AG20443 (cell line): ENCODE measurements at regions not wholly inside any gene's neighbourhood (a gene's known extent, or its start where the extent isn't known, plus 50 kb on each side); places are given as distances from the start of the nearest gene placed in this dataset.
"Not testable (repeated sequence)": the region's sequence is repeated elsewhere in the genome, so short reads cannot be mapped to it uniquely, and the experiment has no call there.

Experiments used
- DNase-seq: peaks from one replicate; pipeline ENCODE4 v3.0.0; 2012; ENCODE audit warnings: low spot score, mixed read lengths

DNA sequence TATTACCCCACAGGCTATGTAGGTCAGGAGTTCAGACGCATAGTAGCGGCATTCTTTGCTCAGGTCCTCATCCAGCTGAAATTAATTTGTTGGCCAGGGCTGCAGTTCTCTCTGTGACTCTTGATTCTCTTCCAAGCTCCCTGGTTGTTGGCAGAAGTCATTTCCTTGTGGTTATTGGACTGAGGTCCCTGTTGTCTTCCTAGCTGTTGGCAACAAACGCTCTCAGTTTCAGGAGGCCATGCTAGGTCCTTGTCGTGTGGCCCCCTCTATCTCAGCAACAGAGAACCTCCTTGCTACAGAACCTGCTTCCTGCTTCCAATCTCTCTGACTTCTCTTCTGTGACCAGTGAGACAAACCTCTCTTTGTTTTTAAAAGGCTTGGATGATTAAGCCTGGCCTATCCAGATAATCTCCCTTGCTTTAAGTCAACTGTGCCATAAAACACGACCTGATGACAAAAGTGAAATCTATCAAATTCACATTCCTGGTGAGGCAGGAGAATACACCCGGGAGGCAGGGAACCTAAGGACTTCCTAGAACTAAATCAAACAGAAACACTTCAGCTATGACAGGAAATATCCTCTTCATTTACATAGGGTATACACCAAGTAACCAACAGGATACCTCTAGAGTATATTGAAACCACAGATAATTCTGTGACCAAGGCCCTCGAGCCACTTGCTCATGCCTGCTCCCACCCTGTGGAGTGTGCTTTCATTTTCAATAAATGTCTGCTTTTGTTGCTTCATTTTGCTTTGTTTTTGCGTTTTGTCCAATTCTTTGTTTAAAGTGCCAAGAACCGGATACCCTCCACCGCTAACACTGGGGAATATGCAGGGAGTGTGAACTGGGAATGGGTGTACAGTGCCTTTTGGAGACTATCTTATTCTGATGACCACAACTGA is 196.0 kb downstream of the BTBD3 start:
- peak; percentile 69 for DNase-seq

DNA sequence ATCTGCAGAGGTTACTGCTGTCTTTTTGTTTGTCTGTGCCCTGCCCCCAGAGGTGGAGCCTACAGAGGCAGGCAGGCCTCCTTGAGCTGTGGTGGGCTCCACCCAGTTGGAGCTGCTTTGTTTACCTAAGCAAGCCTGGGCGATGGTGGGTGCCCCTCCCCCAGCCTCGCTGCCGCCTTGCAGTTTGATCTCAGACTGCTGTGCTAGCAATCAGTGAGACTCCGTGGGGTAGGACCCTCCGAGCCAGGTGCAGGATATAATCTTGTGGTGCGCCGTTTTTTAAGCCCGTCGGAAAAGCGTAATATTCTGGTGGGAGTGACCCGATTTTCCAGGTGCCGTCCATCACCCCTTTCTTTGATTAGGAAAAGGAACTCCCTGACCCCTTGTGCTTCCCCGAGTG is 211.4 kb downstream of the BTBD3 start:
- DNase-seq: not testable (repeated sequence)

DNA sequence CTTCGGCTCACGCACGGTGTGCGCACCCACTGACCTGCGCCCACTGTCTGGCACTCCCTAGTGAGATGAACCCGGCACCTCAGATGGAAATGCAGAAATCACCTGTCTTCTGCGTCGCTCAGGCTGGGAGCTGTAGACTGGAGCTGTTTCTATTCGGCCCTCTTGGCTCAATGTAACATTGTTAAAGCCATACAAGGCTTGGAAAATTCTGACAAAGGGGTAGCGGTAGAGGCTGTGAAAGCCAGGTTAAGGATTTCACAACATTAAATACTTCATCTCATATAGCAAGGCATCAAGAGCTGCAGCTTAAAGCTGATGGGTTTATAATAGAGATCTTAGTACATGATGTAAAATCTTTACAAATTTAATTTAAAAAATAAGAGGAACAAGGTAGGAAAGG is 211.8 kb downstream of the BTBD3 start:
- not testable (repeated sequence) for DNase-seq

DNA sequence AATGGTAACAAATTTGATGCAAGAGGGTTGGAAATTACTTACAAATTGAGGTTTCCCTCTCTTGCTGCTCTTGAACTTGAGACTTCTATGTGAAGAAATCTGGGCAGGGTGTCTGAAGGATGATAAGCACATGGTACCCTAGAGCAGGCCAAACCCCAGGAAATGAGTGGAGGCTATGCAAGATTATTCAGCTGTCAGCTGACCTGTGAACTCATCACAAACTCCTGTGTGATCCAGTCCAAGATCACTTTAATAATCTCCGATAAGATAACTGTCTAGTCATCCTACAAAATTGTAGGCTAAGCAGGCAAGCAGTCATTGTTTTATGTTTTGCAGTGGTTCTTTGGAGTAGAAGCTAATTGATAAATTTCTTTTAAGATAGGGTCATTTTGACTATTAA is 213.1 kb downstream of the BTBD3 start:
- no peak for DNase-seq

DNA sequence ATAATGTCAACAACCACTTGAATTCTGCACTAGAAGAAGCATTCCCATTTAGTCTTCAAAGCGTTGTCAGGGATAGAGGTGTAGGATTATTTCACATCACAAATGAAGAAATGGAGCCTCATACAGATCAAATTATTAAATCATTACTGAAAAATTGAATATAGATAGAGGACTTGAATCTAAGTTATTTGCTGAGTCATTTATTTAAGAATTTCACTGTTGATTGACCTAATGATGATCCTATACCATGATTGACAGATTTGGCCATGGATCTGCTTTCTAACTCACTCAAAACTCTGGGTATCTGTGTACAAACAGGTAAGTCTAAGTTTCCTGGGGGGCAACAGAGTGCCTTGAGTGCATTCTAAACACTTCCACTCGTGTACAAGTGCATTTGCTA is 215.9 kb downstream of the BTBD3 start:
- no peak for DNase-seq

DNA sequence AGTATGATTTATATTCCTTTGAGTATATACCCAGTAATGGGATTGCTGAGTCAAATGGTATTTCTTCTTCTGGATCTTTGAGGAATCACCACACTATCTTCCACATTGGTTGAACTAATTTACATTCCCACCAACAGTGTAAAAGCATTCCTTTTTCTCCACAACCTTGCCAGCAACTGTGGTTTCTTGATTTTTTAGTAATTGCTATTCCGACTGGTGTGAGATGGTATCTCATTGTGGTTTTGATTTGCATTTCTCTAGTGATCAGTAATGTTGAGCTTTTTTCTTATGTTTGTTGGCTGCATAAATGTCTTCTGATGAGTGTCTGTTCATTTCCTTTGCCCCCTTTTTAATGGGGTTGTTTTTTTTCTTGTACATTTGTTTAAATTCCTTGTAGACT is 228.3 kb downstream of the BTBD3 start:
- not testable (repeated sequence) for DNase-seq

DNA sequence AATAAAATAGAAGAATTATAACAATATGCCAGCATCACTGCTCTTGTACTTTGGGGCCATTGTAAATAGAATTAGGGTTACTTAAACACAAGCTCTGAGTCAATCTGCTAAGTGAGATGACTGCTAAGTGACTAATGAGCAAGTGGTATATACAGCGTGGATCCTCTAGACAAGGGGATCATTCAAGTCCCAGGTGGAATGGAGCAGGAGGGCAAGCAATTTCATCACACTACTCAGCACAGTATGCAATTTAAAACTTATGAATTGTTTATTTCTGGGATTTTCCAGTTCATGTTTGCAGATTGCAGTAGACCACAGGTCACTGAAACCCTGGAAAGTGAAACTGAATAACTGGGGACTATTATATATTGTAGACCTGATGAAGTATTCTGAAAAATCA is 235.3 kb downstream of the BTBD3 start:
- DNase-seq: no peak

DNA sequence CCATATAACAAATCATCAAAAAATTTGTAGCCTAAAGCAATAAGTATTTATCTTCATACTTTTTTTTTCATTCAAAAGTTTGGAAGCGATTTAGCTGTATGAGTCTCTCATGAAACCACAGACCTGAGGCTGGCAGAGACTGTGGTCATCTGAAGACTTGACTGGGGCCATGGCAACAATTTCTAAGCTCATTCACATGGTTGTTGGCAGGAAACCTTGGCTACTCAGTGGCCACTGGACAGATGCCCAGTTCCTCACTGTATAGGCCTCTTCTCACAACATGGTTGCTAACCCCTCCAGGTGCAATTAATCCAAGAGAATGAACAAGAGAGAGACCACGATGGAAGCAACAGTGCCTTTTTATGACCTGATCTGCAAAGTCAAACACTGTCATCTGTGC is 235.9 kb downstream of the BTBD3 start:
- DNase-seq: no peak

DNA sequence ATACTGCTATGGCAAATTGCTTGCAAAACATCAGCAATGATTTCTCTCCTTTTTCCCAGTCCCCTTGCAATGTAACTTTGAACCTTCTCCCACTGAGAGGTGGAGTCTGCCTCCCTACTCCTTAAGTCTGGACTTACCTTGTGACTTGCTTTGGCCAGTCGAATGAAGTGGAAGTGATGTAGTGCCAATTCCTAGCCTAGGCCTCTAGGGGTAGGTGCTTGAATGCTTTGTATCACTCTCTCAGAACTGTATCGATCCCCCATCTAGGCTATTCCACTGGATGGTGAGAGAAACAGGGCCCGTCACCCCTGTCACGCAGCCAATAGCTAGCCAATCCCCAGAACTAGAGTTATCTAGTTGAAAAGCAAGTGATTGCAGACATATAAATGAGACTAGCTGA is 238.6 kb downstream of the BTBD3 start:
- no peak for DNase-seq

DNA sequence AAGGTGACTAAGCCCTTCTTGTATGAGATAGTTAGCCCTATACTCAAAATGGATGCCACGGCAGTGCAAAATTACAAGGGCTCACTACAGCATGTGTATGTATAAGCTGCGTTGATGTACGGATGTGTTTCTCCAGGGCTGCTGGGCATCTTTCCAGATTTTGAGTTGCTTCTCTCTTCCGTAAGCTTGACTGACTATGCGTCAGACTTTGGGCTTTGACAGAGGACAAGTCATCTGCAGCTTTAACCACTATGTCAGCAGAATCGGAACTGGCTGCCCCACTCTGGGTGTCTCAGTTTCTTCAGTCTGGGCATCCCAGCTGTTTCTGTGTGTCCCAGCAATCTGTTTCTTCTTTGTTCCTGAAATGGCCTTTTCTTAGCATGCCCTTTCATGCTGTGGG is 241.6 kb downstream of the BTBD3 start:
- no peak for DNase-seq

DNA sequence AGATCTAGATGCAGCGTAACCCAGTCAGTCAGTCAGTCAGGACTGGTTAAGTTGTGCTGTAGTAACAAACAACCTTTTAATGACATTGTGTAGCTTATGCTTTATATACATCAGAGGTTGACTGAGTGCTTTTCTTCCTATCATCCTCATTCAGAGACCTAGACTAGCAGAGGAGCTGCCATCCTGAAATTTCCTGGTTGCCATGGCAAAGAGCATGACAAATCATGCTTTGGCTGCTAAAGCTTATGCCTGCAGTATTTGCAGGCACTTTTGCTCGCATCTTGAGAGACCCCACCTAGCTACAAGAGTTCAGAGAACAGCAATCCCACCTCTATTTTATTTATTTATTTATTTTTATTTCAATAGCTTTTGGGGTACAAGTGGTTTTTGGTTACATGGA is 244.0 kb downstream of the BTBD3 start:
- no peak for DNase-seq

DNA sequence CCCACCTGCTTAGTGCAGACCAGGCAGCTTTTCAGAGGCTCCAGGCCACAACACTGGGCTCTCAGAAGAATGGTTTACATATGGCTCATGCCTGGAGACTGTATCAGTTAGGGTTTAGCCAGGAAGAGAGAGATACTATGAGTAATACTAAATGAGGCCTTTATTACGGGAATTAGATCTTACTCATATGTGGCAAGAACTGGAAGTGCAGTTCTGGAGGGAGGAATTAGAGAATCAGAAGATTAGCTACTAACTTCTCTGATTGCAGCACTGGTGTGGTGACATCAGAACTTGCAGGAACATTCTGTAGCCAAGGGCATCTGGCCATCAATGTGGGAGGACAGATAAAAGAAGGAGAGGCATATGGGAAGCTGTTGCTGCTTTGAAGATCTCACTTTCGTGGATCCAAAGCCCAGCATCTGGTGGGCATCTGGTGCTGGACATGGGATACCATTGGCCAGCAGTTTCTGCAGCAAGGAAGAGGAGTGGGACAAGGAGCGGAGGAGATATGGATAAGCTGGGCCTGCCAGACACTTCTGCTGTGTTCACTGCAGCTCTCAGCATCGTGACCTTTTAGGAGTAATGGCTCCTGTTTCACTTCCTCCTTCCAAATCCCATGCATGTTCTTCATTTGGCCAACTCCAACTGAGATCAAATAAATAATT is 248.5 kb downstream of the BTBD3 start:
- peak; percentile 79 for DNase-seq

DNA sequence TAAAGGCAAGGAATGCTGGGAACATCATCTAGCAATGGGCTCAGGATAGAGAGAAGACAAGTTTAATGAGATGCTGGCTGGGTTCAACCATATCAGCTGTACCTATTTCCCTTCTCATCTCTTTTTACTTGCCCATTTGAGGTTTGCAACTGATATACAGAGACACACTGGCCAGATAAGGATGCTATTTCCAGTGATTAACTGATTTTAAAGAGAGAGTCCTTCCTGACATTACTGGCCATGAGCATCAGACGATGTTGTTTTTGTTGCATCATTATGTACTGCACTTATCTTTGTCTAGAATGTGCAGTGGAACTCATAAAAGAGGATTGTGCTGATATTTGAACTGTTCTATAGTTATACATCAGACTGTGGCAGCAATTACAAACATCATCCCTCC is 252.7 kb downstream of the BTBD3 start:
- DNase-seq: no peak

DNA sequence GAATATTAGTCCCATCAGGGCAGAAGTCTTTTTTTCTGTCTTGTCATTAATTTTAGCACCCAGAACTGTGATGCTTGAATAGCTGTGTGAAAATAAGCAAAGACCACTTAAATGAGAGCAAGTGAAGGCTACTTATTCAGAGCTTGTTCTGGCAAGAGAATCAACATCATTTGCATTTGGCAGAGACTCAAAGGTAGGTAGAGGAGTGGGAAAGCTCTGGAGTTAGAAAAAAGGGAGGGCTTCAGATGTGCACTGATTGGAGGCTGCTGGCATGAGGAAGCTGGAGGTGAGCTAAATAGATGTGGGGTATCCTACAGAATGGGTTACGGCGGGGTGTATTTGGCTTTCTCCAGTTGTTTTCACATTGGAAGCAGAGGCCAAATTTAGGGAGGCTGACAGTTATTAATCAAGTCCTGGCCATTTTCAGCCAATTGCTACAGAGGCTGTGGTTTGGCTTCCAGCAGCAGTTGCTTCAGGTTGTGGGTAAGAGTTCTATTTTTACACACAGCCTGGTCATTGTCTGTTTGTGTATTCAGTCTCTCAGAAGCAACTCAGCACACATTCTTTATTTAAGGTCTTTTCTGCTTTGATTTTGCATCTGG is 254.3 kb downstream of the BTBD3 start:
- peak; percentile 69 for DNase-seq

DNA sequence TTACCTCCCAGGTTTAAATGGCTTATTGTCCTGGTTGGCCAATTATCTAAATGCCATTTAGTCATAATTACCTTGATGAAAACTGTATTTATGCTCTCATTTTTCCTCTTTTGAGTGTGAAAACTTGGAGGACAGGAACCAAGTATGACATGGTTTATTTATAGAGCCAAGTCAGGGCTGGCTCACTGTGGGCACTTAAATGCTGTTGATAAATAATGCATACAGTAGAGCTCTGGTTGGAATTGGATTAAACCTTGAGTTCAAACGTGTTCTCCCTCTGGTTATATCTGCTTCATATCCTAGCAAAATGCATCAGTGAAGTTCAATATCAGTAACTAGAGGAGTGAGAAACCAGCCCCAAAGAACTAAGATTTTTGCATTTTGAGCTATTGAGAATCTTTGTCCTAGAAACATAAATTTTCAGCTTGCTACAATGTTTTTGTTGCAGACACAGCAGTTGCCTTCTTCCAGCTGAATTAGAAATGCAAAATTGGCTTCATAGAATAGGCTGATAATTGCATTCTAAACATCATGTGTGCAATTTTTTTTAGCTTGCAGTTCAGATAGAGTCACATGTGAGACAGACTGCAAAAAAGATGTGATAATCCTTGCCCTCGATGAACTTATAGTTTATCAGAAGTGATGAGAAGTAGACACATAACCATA is 255.8 kb downstream of the BTBD3 start:
- no peak for DNase-seq

DNA sequence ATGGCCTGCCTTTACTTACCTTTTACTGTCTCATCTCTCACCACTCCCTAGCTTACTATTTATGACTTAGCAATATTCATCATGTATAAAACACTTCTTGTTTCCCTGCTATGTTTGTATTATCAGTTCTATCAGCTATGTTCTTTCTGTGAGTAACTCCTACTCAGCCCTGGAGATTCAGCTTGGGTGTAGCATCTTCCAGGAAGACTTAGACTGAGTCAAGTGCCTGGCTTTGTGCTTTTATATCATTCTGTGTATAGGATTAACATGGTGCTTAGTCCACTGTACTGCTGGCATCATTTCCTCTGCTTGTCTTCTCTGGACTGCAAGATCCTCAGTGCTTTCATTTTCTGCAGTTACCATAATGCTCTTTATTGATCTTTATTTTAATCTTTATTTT is 257.8 kb downstream of the BTBD3 start:
- no peak for DNase-seq

DNA sequence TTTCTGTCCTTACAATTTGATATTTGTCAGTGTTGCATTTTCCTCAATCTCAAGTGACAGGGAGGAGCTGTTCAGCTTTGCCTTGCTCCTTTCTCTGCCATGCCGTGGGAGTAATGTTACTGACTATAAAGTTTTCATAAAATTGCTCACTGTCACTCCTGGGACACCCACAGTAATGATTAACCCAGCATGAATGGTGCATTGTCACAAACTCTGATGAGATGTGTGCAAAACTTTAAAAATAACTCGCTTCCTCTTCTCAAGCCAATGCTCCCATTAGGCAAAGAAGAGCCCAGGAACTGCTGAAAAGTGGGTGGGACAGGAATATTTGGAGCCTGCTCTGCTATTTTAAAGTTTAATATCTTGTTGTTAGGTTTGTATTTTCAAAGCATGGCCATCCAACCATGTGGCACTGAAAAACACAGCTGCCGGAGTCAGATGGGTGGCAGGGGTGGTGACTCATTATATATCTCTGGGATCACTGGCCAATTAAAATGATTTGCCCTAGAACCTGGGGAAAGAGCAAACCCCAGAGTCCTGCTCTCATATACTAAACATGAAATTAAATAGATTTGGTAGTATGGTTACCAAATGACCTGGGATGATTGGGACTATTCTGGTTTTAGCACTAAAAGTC is 260.1 kb downstream of the BTBD3 start:
- DNase-seq: no peak

DNA sequence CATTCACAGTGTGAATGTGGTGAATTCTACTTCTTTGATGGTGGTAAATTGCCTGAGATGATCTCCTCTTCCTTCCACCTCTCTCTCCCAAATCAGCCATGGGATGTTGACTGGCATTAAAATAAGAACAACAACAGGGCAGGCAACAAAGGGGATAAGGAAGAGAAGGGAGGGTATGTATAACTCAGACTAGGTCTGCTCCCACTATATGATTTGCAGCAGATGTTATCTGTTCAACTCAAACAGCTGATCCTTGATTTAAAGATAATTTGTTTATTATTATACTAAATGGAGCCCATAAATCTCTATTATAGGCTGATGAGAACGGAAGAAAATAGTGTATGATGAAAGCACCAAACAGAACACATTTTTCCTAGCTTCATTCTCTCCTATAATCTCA is 262.0 kb downstream of the BTBD3 start:
- no peak for DNase-seq

DNA sequence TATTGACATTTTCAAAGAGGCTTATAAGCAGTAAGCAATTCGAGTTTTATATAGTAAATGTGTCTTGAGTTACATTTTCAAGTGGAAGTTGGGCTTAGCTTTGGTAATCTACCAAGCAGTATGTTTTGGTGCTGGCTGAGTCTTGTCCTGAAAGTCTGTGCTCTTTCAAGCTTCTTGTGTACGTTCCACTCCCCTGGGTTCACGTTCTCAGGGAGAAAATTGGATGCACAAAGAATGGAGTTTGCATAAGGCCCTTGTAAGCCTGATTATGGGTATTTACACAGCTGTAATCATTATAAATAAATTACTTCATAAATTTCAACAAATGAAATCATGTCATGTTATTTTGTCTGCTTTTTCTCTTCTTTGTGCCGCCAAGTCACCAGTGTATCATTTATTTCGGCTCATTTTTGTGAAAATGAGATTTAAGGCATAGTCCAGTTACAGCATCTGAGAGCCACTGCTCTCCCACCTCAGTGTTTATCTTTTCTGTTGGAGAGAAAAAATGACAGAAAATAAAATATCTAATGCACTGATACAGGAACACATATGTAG is 262.5 kb downstream of the BTBD3 start:
- no peak for DNase-seq

DNA sequence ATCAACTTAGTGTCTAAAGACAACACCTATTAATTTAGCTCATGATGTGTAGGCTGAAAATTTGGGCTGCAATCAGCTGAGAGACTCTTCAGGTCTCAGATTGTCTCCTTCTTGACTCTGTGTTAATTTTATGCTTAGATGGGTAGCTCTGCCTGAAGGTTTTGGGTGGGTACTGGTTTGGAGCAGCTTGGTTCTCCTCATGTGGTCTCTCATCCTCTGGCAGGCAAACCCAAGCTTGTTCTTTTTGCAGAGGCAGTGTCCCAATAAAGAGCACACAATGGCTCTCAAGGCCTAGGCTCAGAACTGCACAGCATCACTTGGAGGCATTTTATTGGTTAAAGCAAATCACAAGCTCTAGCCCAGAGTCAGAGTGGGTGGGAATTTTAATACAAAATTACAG is 280.6 kb downstream of the BTBD3 start:
- no peak for DNase-seq

DNA sequence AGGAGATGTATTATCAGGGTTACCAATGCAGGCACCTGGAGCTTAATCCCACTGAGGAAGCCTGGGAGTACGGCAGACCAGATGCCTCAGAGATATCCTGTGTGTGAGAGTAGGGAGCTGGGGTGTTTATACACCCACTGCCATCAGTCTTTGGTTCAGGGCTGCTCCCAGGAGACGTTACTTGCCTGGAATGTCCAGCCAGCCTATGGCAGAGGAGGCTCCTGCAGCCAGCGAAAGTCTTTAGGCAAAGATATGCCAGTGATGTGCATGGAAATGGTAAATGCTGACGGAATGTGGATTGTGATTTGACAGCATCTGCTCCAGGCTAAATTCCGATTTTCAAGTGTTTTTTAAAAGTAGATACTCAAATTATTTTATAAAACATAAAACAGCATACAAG is 282.0 kb downstream of the BTBD3 start:
- no peak for DNase-seq
